ENCODE measurements at regions not wholly inside any gene's neighbourhood (a gene's known extent, or its start where the extent isn't known, plus 50 kb on each side); places are given as distances from the start of the nearest gene placed in this dataset.

DNA sequence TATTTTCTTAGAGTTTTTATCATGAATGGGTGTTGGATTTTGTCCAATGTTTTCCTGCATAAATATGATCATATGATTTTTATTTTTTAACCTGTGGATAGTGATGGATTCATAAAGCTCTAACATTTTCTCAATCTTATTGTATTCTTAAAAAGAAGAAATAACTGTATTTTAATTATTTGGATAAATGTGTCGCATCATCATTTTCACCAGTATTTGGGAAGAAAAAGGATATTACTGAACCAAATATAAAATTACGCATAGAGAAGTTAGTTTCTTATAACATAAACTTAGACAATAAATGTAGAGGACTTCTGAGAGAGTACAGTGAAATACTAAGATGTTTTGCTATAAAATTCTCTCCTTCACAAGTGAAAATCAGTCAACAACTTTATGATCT lies 126.0 kb upstream of the CHST9 start:
- Histone ChIP-seq H3K14ac (ENCODE audit: insufficient read depth, low read length) (no peak overlapping the region), H2BK20ac (ENCODE audit: low read depth, low read length, poor library complexity, severe bottlenecking) (no peak overlapping the region), H2AFZ (ENCODE audit: low read length) (no peak overlapping the region), H4K5ac (ENCODE audit: insufficient read length, low read depth, low read length) (no peak overlapping the region), H3K79me1 (ENCODE audit: insufficient read depth, low read depth, low read length, poor library complexity, severe bottlenecking) (no peaks in the 10 kb centered on the region), H3K23me2 (ENCODE audit: insufficient read length, low read depth, low read length, poor library complexity, severe bottlenecking) (no peaks in the 10 kb centered on the region), H4K20me1 (ENCODE audit: control insufficient read depth, insufficient read depth, insufficient read length) (no peaks in the 10 kb centered on the region), H3K4ac (ENCODE audit: low read depth, low read length) (no peak overlapping the region), H2AK5ac (ENCODE audit: insufficient read length, low read length) (no peak overlapping the region), H2BK15ac (ENCODE audit: low read depth, low read length) (no peak overlapping the region), H3K23ac (ENCODE audit: insufficient read length, low read depth, low read length) (no peak overlapping the region), H2BK120ac (ENCODE audit: low read depth, low read length, poor library complexity, severe bottlenecking) (no peak overlapping the region), H3K27me3 (ENCODE audit: insufficient read depth, low read length) (no peaks in the 10 kb centered on the region), H3K9ac (ENCODE audit: extremely low read depth, insufficient read length, low read length) (no peak overlapping the region), H3K56ac (ENCODE audit: insufficient read length, low read depth, low read length) (no peak overlapping the region), H3K79me2 (ENCODE audit: insufficient read depth, low read length) (no peaks in the 10 kb centered on the region), H3K18ac (ENCODE audit: insufficient read length, low read depth, low read length) (no peak overlapping the region), H3K4me1 (ENCODE audit: insufficient read depth, low read length) (no peaks in the 10 kb centered on the region), H3T11ph (ENCODE audit: low read length) (no peak overlapping the region), H4K8ac (replicated peaks; ENCODE audit: insufficient read length, low read depth, low read length) (no peak overlapping the region), H3K4me2 (ENCODE audit: insufficient read depth, insufficient read length, low read length) (no peak overlapping the region), H4K91ac (ENCODE audit: insufficient read length, low read depth, low read length) (no peak overlapping the region), H2BK5ac (ENCODE audit: insufficient read length, low read length) (no peak overlapping the region), H3K9me3 (ENCODE audit: control insufficient read depth, low read depth, low read length) (no peaks in the 10 kb centered on the region), H3K27ac (ENCODE audit: insufficient read length, low read depth, low read length) (no peak overlapping the region), H2BK12ac (ENCODE audit: insufficient read length, low read depth, low read length) (no peak overlapping the region)
- Mint-ChIP-seq H3K36me3 (ENCODE audit: insufficient read depth in 1 of 3, low read depth in 3 of 3) (peaks cover 5 to 6% (median 6%) of the 10 kb centered on the region in 3 experiments; a peak in 6 of 7 replicates), H3K4me3 (no peak overlapping the region), H3K4me1 (no peaks in the 10 kb centered on the region), H3K27ac (peak overlapping the region in 1 of 3 experiments; percentile 40; a peak in 1 of 7 replicates), H3K27me3 (ENCODE audit: low read depth) (no peaks in the 10 kb centered on the region), H3K9me3 (peaks cover 5 to 10% of the 10 kb centered on the region in 2 experiments)
- no peak for DNase-seq
- TF ChIP-seq, protein P1, sequence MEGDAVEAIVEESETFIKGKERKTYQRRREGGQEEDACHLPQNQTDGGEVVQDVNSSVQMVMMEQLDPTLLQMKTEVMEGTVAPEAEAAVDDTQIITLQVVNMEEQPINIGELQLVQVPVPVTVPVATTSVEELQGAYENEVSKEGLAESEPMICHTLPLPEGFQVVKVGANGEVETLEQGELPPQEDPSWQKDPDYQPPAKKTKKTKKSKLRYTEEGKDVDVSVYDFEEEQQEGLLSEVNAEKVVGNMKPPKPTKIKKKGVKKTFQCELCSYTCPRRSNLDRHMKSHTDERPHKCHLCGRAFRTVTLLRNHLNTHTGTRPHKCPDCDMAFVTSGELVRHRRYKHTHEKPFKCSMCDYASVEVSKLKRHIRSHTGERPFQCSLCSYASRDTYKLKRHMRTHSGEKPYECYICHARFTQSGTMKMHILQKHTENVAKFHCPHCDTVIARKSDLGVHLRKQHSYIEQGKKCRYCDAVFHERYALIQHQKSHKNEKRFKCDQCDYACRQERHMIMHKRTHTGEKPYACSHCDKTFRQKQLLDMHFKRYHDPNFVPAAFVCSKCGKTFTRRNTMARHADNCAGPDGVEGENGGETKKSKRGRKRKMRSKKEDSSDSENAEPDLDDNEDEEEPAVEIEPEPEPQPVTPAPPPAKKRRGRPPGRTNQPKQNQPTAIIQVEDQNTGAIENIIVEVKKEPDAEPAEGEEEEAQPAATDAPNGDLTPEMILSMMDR (conservative IDR thresholded peaks at IDR 0.05): no peak
- WGBS (ENCODE audit: extremely low coverage, insufficient read length, low lambda C conversion rate): no CpG with 5 or more reads among the region's 2 CpGs
